ENCODE measurements at regions not wholly inside any gene's neighbourhood (a gene's known extent, or its start where the extent isn't known, plus 50 kb on each side); places are given as distances from the start of the nearest gene placed in this dataset.
"Not testable (repeated sequence)": the region's sequence is repeated elsewhere in the genome, so short reads cannot be mapped to it uniquely, and the experiment has no call there.

DNA sequence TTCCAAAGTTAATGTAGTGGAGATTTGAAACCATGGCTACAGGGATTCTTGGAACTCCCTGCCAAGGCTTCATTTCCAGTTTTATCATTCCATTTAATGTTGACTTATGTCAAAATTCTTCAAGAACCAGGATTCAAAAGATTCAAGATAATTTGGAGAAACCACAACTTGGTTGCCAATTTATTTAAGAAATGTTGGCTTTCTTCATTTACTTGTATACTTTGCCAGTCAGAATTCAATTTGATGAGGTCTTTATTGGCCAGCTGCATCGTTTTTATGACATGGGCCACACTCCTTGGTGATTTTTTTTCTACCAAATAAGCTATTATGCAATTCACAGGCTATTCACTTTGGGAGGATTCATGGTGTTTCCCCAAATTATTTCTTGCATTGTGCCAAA, 53.1 kb upstream of the RASEF start:
- intact Hi-C loops (cut with micrococcal nuclease; ENCODE audit: unreplicated experiment) = no loop called here
- no peaks in the 10 kb centered on the region for H3K4me1 ChIP-seq (replicated peaks; ENCODE audit: insufficient read depth)
- BruUV-seq (replicated peaks) = no TSS peak
- H3K27me3 ChIP-seq (ENCODE audit: insufficient read depth, low read depth) = no peaks in the 10 kb centered on the region
- H3K36me3 ChIP-seq (ENCODE audit: low read depth) = no peaks in the 10 kb centered on the region
- DNase-seq = no peak
- H3K9me2 ChIP-seq (ENCODE audit: insufficient read depth) = no peaks in the 10 kb centered on the region; the same call in 1 of the 2 replicates
- ChIA-PET CTCF (no interaction called here), POLR2A (ENCODE audit: unreplicated experiment) (no interaction called here)
- no peak overlapping the region for H3K4me3 ChIP-seq
- H4K20me1 ChIP-seq (ENCODE audit: insufficient read depth) = no peaks in the 10 kb centered on the region
- H3K27ac ChIP-seq = no peak overlapping the region
- H2AFZ ChIP-seq = no peak overlapping the region
- H3F3A ChIP-seq (ENCODE audit: insufficient read depth, low read depth) = no peaks in the 10 kb centered on the region; the same call in 1 of the 2 replicates
- no peak overlapping the region for H3K4me2 ChIP-seq
- H3K79me2 ChIP-seq (ENCODE audit: low read depth) = no peaks in the 10 kb centered on the region
- peaks cover 11% of the 10 kb centered on the region for H3K9me3 ChIP-seq (ENCODE audit: insufficient read depth, low read depth)
- TF ChIP-seq, protein P1, sequence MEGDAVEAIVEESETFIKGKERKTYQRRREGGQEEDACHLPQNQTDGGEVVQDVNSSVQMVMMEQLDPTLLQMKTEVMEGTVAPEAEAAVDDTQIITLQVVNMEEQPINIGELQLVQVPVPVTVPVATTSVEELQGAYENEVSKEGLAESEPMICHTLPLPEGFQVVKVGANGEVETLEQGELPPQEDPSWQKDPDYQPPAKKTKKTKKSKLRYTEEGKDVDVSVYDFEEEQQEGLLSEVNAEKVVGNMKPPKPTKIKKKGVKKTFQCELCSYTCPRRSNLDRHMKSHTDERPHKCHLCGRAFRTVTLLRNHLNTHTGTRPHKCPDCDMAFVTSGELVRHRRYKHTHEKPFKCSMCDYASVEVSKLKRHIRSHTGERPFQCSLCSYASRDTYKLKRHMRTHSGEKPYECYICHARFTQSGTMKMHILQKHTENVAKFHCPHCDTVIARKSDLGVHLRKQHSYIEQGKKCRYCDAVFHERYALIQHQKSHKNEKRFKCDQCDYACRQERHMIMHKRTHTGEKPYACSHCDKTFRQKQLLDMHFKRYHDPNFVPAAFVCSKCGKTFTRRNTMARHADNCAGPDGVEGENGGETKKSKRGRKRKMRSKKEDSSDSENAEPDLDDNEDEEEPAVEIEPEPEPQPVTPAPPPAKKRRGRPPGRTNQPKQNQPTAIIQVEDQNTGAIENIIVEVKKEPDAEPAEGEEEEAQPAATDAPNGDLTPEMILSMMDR (conservative IDR thresholded peaks at IDR 0.05) = no peak
- no peak for TF ChIP-seq EZH2 (IDR thresholded peaks at IDR 0.05; ENCODE audit: low read depth)

GRCh38 chr9:83113445-83113844, 50.5 kb upstream of the RASEF start:
- POLR2A ChIA-PET (ENCODE audit: unreplicated experiment); intact Hi-C loops (cut with micrococcal nuclease; ENCODE audit: unreplicated experiment): not testable (repeated sequence)
- peak in 1 of 2 experiments; percentile 16 for DNase-seq

More at GRCh38 chr9:83113445-83113844, 50.5 kb upstream of the RASEF start:
- H4K20me1 ChIP-seq (ENCODE audit: insufficient read depth); H3F3A ChIP-seq (ENCODE audit: insufficient read depth, low read depth); CTCF ChIA-PET; H3K36me3 ChIP-seq (ENCODE audit: low read depth); H3K79me2 ChIP-seq (ENCODE audit: low read depth); H2AFZ ChIP-seq; H3K4me3 ChIP-seq; H3K4me1 ChIP-seq (replicated peaks; ENCODE audit: insufficient read depth); H3K9me2 ChIP-seq (ENCODE audit: insufficient read depth); H3K4me2 ChIP-seq; H3K27me3 ChIP-seq (ENCODE audit: insufficient read depth, low read depth); BruUV-seq (replicated peaks); H3K27ac ChIP-seq: not testable (repeated sequence)
- H3K9me3 ChIP-seq (ENCODE audit: insufficient read depth, low read depth) = peaks cover 11% of the 10 kb centered on the region; the same call in 1 of the 2 replicates

Data from PC-9 (cell line).